ENCODE measurements at regions not wholly inside any gene's neighbourhood (a gene's known extent, or its start where the extent isn't known, plus 50 kb on each side); places are given as distances from the start of the nearest gene placed in this dataset.

DNA sequence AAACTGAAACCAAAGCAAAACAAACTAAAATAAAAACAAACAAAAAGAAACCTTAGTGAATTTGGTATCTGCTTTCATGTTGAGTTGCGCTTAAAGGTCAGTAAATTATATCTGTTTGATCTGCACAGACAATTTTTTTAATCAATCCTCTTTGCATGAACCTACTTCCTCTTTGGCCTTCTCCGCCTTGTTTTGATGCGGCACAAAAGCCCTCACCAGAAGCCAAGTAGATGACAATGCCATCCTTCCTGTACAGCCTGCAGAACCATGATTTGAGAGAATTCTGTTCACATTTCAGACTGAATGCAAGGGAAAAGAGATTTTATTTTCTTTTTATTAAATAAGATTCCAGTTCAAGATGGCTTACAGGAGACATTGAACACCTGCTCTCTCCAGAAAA lies 473.6 kb upstream of the FTMT start:
- TF ChIP-seq, protein P1, sequence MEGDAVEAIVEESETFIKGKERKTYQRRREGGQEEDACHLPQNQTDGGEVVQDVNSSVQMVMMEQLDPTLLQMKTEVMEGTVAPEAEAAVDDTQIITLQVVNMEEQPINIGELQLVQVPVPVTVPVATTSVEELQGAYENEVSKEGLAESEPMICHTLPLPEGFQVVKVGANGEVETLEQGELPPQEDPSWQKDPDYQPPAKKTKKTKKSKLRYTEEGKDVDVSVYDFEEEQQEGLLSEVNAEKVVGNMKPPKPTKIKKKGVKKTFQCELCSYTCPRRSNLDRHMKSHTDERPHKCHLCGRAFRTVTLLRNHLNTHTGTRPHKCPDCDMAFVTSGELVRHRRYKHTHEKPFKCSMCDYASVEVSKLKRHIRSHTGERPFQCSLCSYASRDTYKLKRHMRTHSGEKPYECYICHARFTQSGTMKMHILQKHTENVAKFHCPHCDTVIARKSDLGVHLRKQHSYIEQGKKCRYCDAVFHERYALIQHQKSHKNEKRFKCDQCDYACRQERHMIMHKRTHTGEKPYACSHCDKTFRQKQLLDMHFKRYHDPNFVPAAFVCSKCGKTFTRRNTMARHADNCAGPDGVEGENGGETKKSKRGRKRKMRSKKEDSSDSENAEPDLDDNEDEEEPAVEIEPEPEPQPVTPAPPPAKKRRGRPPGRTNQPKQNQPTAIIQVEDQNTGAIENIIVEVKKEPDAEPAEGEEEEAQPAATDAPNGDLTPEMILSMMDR (IDR thresholded peaks at IDR 0.05; ENCODE audit: low read depth, low read length, poor library complexity, severe bottlenecking) = no peak
- TF ChIP-seq EZH2phosphoT487 (IDR thresholded peaks at IDR 0.05; ENCODE audit: borderline replicate concordance, low read length) = no peak
